SK-N-SH (cell line): ENCODE measurements at regions not wholly inside any gene's neighbourhood (a gene's known extent, or its start where the extent isn't known, plus 50 kb on each side); places are given as distances from the start of the nearest gene placed in this dataset.

ENCODE experiments used
- CTCF ChIP-seq: fragments of 200-600 bp; sonication (generic); IDR thresholded peaks from 2 replicates; pipeline ENCODE4 v1.6.1; 2017; ENCODE audit warnings: antibody characterized with exemption, mild to moderate bottlenecking, moderate library complexity
- YY1 ChIP-seq: IDR thresholded peaks from 2 replicates; pipeline ENCODE4 v1.4.0; 2012; ENCODE audit warnings: low read depth, mild to moderate bottlenecking

GRCh38 chr2:242040681-242041080 lies 171.2 kb downstream of the RTP5 start:
- TF ChIP-seq CTCF: no peak
- TF ChIP-seq YY1: no peak
